DND-41 (cell line): ENCODE measurements at regions not wholly inside any gene's neighbourhood (a gene's known extent, or its start where the extent isn't known, plus 50 kb on each side); places are given as distances from the start of the nearest gene placed in this dataset.

Experiments
- EZH2 ChIP-seq: IDR thresholded peaks from 3 replicates; pipeline ENCODE4 v1.6.1; 2012; ENCODE audit warnings: borderline replicate concordance, low read depth, mild to moderate bottlenecking, moderate library complexity, low read length, inconsistent platforms; ENCODE audit not compliant: severe bottlenecking
- TF ChIP-seq, protein P1 (sequence below): IDR thresholded peaks from 2 replicates; pipeline ENCODE4 v1.5.1; 2012; ENCODE audit warnings: borderline replicate concordance, low read length, moderate library complexity, mild to moderate bottlenecking; ENCODE audit not compliant: poor library complexity, severe bottlenecking; ENCODE audit errors: extremely low read depth

DNA sequence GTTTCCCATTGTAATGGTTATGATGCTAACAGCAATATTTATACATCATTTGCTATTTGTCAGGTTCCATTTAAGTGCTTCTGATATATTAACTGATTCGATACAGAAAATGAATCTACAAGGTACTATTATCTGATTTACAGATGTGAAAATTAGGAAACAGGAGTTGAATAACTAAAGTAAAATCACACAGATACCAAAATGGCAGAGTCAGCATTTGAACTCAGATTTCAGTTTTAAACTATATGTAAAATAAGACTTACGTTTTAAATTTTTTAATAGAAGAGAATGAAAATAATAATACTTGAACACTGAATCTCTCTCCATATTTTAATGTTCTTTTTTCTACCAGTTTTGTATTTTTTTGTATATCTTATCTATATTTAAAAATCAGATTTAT, 313.2 kb downstream of the MDFIC start:
- TF ChIP-seq, protein P1, sequence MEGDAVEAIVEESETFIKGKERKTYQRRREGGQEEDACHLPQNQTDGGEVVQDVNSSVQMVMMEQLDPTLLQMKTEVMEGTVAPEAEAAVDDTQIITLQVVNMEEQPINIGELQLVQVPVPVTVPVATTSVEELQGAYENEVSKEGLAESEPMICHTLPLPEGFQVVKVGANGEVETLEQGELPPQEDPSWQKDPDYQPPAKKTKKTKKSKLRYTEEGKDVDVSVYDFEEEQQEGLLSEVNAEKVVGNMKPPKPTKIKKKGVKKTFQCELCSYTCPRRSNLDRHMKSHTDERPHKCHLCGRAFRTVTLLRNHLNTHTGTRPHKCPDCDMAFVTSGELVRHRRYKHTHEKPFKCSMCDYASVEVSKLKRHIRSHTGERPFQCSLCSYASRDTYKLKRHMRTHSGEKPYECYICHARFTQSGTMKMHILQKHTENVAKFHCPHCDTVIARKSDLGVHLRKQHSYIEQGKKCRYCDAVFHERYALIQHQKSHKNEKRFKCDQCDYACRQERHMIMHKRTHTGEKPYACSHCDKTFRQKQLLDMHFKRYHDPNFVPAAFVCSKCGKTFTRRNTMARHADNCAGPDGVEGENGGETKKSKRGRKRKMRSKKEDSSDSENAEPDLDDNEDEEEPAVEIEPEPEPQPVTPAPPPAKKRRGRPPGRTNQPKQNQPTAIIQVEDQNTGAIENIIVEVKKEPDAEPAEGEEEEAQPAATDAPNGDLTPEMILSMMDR, result no peak
- TF ChIP-seq EZH2, result no peak
